GM21423 (cell line): ENCODE measurements at regions not wholly inside any gene's neighbourhood (a gene's known extent, or its start where the extent isn't known, plus 50 kb on each side); places are given as distances from the start of the nearest gene placed in this dataset.
"Not testable (repeated sequence)": the region's sequence is repeated elsewhere in the genome, so short reads cannot be mapped to it uniquely, and the experiment has no call there.

Experiments used
- ATAC-seq: cut with Tn5 transposase; IDR thresholded peaks from one replicate; pipeline ENCODE4 v1.9.1; 2021; ENCODE audit warnings: mild to moderate bottlenecking, moderate library complexity; ENCODE audit not compliant: unreplicated experiment

GRCh38 chr12:91640021-91640420 lies 457.4 kb upstream of the DCN start:
- no peak for ATAC-seq

- ATAC-seq = no peak
Observed at GRCh38 chr12:91639327-91639726, 456.7 kb upstream of the DCN start.

- ATAC-seq = no peak
Observed at GRCh38 chr12:91637789-91638624, 455.4 kb upstream of the DCN start.

DNA sequence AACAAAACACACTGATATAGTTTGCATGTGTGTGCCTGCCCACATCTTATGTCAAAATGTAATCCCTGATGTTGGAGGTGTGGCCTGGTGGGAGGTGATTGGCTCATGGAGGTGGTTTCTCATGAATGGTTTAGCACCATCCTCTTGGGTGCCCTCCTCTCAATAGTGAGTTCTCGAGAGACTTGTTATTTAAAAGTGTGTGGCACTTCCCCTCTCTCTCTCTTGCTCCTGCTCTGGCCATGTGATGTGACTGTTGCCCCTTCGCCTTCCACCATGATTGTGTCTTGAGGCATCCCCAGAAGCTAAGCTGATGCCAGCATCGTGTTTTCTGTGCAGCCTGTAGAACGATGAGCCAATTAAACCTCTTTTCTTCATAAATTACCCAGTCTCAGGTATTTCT lies 454.1 kb upstream of the DCN start:
- ATAC-seq = no peak

- not testable (repeated sequence) for ATAC-seq
Observed at GRCh38 chr12:91634386-91634713, 451.7 kb upstream of the DCN start.

DNA sequence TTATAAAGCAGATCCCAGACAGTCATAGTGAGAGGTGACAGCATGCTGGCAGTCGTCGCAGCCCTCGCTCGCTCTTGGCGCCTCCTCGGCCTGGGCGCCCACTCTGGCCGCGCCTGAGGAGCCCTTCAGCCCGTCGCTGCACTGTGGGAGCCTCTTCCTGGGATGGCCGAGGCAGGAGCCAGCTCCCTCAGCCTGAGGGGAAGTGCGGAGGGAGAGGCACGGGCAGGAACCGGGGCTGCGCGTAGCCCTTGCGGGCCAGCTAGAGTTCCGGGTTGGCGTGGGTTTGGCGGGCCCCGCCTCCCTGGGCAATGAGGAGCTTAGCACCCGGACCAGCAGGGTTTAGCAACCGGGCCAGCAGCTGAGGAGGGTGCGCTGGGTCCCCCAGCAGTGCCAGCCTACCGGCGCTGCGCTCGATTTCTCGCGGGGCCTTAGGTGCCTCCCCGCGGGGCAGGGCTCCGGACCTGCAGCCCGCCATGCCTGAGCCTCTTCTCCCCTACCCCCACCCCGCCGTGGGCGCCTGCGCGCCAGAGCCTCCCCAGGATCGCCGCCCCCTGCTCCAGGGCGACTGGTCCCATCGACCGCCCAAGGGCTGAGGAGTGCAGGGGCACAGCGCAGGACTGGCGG lies 451.2 kb upstream of the DCN start:
- ATAC-seq = no peak

- no peak for ATAC-seq
Observed at GRCh38 chr12:91633206-91633605, 450.6 kb upstream of the DCN start.

- no peak for ATAC-seq
Observed at GRCh38 chr12:91632042-91632786, 449.6 kb upstream of the DCN start.

GRCh38 chr12:91630596-91631293 lies 448.1 kb upstream of the DCN start:
- ATAC-seq = no peak

- no peak for ATAC-seq
Observed at GRCh38 chr12:91630083-91630482, 447.5 kb upstream of the DCN start.

DNA sequence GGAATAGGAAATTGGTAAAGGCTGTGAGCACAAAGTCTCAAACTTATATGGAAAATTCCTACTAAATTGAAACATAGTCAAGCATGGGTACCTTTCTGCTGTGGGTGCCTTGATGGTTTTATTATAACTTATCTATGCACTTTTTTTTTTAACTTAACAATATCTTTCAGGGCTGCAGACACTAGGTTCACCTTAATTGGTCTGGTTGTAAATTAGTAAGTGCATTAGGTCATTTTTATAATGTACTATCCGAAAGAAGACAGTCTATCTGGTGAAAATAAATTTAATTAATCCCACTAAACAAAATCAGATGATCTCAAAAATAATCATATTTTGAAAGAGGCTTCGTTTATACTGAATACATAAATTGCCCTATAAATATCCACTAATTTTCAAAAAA lies 446.8 kb upstream of the DCN start:
- ATAC-seq = no peak

- ATAC-seq = no peak
Observed at GRCh38 chr12:91628656-91629055, 446.0 kb upstream of the DCN start.

GRCh38 chr12:91627225-91627624 lies 444.6 kb upstream of the DCN start:
- no peak for ATAC-seq

DNA sequence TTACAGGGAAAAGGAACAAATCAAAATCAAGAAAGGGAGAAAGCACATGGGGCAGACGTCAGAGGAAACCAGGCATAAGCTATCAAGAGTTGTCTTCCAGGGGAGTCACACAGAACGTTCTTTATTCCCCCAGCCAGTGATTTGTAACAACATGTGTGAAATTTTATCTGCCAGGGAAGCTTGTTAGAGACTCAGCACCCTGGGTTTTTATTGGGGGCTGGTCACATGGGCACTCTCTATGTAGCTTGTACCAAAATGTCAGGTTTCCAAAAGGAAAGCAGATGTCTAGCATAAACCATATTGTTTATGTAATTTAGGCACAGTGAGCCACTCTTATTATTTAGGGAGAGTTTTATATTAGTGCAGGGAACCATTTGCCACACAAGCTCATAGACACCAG lies 440.4 kb upstream of the DCN start:
- ATAC-seq = no peak

DNA sequence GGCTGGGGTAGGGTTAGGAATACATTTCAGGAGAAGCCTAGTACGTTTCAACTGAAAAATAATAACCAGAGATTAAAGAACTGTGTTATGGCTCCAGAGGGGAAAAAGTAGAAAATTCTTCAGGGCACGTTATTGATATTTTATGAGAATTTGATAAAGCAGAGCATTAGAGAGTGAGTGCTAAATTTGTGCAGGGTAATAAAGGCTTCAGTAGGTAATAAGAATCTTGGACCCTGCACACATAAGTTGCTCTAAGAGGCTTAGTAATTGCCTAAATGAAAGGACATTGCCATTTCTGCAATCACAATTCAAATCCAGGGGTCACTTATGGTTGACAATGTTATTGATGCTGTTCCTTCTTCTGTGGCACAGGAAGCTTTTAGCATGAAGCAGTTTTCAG lies 439.4 kb upstream of the DCN start:
- ATAC-seq = no peak

DNA sequence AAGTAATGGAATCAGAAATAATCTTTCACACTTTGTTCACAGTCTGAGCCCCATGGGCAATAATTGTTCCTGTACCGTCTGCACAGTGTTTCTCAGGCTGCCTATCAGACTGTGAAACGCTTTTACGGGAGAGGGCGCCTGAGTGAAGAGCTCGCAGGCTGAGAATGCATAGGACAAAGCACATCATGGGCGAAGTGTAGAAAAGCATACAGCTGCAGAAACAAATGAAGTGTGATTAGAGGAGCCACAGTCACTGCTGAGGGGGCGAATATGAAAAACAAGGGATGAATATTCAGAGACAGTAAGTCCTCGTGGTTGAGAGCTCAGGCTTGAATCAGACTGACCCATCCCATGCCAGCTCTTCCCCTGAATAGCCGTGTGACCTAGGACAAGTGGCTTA lies 438.4 kb upstream of the DCN start:
- no peak for ATAC-seq

GRCh38 chr12:91620422-91620821 lies 437.8 kb upstream of the DCN start:
- ATAC-seq = no peak

DNA sequence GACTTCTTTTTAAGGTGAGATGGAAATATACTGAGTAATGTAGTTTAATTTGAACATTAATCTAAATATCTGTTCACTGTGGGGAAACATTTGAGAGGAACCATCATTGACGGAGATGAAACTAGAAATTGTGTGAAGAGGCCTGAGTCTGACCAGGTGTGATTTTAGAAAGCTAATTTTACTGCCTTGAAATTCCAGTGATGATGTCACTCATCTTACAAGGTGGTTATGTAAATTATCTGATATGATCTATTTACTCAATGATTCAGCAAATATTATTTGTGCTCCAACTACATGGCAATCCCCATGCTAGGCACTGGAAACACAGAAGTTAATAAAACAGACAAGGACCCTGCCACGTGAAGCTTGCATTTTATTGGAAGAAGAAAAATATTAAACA lies 435.7 kb upstream of the DCN start:
- no peak for ATAC-seq

DNA sequence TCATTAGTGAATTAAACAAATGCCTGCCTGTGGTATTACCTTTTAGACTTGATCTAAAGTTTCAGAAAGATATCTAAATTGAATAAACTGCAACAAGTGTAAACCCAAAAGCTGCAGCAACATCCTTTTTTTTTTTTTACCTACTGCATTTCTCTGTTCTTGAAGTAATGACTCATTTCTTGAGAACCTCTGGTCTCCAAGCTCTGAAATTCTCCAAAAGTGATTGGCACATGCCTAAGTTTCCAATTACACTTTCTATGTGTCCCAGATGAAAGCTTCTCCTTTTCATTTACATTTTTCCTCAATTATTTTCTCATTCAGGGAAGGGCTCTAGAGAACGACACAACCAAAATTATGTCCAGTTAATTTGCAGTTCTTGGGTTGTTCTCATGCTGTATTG lies 435.2 kb upstream of the DCN start:
- ATAC-seq = no peak

- no peak for ATAC-seq
Observed at GRCh38 chr12:91616416-91616815, 433.8 kb upstream of the DCN start.

DNA sequence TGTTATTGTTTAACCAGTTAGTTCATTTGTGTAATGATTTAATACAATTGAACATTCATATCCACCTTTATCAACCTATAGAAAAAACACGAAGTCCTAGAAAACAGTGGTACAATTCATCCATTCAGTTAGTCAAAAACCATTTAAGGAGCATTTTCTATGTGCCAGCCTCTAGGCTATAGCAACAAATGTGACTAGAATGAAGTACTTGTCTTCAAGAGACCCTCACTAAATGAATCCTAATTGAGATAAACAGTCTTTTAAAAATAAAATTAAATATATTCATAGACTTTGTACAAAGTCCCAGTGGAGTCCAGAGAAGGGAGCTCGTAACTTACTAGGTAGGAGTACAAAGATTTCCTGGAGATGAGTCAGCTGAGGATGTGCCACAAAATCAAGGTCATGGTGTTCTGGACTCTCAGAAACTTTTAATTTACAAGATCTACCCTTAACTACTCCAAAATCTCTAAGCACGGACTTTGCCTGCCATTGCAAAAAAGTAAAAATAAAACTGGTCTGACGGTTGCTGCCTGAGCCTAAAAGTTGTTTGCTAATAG lies 430.7 kb upstream of the DCN start:
- no peak for ATAC-seq
